Activated T-cell treated with anti-CD3 and anti-CD28 coated beads for 4 hours (primary cell): ENCODE measurements at regions not wholly inside any gene's neighbourhood (a gene's known extent, or its start where the extent isn't known, plus 50 kb on each side); places are given as distances from the start of the nearest gene placed in this dataset.
"Not testable (repeated sequence)": the region's sequence is repeated elsewhere in the genome, so short reads cannot be mapped to it uniquely, and the experiment has no call there.

ENCODE experiments used
- DNase-seq: peaks from one replicate; pipeline ENCODE4 v3.0.0-alpha.2; 2020

DNA sequence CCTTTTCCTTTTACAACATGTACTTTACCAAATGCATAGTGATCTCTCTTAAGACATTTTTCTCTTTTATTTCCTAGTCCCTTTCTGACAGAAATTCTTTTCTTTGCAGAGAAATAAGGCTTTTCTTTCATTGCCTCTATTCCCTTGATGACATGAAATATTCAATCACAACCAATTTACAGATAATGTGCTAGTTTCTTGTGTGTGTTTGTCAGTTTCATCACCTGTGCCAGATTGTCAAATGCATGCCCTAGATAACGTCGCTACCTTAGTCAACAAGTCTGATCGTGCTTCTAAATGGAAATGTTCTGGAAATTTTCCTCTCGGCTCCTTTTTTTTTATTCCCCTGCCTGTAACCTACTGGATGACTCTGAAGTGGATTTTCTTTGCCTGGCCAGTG lies 478.1 kb downstream of the KLF5 start:
- DNase-seq = no peak

DNA sequence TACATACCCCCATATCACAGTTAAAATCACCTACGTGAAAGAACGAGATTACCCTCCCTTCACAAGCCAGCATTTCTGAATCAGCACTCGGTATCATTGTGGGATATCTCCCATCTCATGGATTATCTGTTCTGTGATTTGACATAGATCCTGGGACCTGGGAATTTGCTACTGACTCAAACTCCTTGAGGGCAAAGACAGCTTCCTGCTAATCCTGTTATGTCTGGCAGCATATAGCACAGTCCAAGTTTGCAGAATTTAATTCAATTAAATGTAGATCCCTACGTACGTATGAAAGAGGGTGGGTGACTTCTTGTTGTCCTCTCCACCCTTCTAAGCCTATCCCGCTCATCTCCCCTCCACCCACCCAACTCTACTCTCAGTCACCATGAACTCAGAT lies 476.5 kb downstream of the KLF5 start:
- DNase-seq = no peak

GRCh38 chr13:73532987-73533510 lies 474.2 kb downstream of the KLF5 start:
- no peak for DNase-seq

GRCh38 chr13:73532582-73532981 lies 473.8 kb downstream of the KLF5 start:
- DNase-seq = no peak

DNA sequence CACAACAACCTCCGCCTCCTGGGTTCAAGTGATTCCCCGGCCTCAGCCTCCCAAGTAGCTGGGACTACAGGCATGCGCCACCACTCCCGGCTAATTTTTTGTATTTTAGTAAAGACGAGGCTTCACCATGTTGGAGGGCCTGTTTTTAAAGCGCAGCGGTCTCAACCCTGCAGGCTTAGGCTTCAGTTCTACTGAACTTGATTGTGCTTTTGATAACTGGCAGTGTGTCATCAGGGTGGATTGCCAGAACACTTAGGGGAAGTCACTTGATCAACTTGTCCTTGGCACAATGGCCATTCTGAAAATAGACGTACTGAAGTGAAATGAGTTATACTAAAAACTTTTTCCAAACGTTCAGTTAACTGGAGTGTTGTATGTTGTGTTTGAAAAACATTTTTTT lies 472.2 kb downstream of the KLF5 start:
- no peak for DNase-seq

DNA sequence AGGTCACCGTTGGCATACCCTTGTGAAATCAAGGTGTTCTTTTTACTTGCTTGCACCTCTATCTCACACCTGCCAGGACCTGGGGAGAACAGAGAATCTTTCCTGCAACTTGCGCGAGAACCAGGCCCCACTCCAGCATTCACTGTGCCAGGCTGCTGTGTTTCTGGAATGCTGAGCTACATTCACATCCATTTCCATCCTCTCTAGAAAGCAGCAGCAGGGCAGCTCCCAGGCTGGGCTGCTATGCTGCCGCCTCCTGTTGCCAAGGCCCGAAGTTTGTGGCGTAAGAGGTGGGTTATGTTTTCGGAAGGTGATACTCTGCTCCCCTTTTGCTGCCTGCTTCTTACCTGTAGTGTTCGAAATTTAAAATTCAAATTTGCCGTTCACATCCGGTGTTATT lies 464.1 kb downstream of the KLF5 start:
- no peak for DNase-seq

DNA sequence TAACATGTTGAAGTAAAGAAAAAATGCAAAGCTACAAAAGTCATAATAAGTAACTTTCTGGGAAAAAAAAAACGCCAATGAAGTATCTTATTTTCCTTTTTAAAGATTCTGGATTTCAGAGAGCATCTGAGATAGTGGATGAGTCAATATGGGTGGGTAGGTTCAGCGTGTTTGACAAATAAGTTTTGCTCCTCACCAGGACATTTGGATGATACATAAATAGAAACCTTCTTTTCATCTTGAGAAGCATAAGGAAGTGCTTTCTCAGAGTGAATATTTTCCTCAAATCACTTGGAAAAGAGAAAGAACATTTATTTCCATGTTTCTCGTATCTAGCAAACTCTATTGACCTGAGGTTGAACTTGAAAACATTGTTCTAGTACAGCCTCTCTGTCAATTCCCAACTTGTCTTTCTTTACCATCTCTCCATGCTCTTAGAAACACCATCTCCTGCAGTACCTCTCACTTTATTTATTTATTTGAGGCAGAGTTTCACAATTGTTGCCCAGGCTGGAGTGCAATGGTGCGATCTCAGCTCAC lies 463.2 kb downstream of the KLF5 start:
- no peak for DNase-seq

DNA sequence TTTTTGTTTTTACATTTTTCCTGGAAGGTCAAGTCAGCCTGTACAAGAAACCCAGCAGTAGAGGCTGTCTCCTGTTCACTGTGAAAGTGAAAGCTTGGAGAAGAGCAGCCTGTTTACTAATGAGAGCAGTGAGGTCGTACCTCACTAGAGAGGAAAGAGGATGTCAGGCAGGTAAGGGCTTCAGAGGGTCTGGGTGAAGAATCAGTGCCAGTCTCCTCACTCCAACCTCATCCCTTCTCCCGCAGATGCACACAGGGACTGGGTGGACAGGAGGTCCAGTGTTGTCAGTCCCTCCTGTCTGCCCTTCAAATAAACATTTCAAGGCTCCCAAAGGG lies 462.5 kb downstream of the KLF5 start:
- DNase-seq = no peak

DNA sequence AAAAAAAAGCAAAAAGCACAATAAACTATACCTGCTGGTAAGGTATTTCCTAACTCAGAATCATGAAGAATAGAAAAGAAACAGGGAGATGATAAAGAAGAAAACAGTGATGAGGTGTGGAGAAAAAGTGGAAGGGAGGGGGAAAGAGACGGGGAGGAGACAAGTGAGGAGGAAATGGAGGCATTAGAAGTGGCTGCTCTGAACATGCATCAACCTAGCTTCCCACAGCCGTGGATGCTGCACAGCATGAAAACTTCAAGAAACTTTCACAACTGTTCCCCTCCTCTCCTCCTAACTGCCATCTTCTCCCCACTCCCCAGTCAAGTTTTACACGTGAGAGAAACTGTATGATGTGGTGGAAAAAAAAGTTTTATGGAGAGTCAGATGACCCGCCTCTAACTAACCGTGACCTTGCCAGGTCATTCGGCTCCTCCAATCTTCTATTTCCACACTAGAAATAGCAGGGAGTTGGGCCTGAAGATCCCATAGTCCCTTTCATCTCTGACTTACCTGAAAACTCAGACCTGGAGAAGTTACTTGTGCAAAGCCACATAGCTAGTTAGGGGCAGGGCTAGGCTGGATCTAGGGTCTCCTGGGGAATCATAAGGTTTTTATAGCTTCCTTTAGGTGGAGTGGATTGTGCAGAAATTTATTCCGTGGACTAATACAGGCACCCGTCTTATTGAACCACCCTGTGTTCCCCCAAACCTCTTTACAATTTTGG lies 461.9 kb downstream of the KLF5 start:
- DNase-seq = no peak

- not testable (repeated sequence) for DNase-seq
Observed at GRCh38 chr13:73520135-73520534, 461.3 kb downstream of the KLF5 start.

- no peak for DNase-seq
Observed at GRCh38 chr13:73519396-73520116, 460.8 kb downstream of the KLF5 start.

- DNase-seq = no peak
Observed at GRCh38 chr13:73517766-73518165, 459.0 kb downstream of the KLF5 start.

DNA sequence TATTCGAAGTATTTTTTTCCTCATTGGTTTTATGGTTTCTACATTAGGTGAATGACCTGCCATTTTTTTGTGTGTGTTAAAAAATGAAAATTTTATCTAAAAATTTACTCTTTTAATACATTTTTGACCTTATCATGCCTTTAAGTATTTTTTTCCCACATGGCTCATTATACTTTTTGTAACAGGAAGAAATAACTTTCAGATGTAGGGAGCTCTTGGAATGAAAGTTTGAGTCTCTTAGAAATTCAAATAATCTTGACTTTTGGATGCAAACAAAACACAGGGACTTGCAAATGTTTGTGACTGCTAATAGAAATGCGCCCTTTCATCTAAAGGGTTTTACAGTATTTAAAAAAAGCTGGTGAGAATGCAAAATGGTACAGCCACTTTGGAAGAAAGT lies 457.9 kb downstream of the KLF5 start:
- no peak for DNase-seq

GRCh38 chr13:73514208-73514607 lies 455.4 kb downstream of the KLF5 start:
- no peak for DNase-seq

- no peak for DNase-seq
Observed at GRCh38 chr13:73513751-73514150, 454.9 kb downstream of the KLF5 start.

DNA sequence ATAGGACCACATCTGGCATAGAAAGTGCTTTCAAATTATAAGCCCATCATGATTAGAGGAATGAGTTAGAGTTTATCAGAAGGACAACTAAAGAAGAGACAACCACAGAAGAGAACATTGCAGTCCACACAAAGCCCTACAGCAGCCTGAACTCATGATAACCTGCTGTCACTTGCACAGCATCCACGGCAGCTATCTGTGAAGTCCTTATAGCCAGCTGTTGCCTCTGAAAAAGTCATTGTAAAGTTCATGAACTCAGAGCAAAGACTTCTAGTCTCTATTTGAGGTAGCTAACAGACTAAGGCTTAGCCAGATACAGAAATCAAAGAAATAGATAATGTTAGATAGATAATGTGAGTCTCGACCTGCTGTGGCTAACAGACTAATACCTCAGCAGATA lies 450.0 kb downstream of the KLF5 start:
- DNase-seq = no peak

DNA sequence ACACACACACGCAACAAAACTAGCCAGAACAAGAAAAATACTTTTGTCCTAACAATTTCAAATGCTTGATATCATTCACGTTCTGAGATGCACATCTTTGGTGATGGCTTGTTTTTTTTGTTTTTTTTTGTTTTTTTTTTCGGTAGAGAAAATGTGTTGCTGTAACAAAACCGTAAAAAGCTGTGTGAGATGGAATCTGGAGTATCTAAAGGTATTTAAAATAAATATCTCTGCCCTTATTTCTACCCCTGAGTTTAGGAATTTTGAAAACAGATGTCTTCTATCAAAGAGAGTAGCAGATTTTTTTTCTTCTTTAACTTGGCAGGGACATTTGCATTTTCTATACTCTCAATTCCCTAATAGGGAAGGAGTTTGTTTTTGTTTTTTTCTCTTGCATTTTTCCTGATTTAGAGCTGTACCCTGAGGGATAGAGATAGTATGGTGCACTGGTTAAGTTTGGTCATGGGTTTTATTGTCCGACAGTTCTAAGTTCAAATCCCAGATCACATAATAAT lies 446.6 kb downstream of the KLF5 start:
- no peak for DNase-seq

DNA sequence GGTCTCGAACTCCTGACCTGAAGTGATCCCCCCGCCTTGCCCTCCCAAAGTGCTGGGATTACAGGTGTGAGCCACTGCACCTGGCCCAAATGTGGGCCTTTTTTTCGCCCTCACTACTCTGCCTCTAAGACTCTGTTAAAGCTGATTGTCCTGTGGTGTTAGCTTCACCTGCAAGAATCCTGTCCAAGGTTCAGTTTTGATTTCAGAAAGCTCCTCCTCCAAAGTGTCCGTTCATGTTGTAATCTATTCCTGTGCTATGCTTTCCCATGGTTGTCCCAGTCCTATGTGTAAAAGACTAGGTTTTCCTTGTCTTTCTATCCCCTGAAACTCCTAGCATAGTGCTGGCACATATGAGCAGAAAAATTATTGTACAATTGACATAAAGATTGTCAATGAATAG lies 440.9 kb downstream of the KLF5 start:
- DNase-seq = no peak

DNA sequence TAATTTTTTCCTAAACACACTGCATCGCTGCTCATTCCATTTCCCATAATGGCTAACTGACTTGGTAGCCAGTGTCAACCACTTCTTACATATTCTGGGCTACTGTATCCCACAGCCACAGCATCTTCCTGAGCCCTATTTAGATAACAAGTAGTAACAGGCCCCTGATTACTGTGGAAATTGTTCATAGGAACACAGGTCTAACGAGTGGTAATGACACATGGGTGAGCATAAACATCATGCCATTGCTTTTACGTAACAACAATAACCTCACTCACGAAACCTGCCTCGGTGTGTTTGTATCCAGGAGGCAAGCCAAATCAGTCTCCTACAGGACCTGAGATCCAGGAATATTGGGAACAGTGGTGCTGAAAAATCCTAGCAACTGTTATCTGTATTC lies 438.6 kb downstream of the KLF5 start:
- no peak for DNase-seq

GRCh38 chr13:73496711-73497110 lies 437.9 kb downstream of the KLF5 start:
- no peak for DNase-seq

GRCh38 chr13:73492811-73493210 lies 434.0 kb downstream of the KLF5 start:
- no peak for DNase-seq

GRCh38 chr13:73482556-73482955 lies 423.8 kb downstream of the KLF5 start:
- no peak for DNase-seq

- DNase-seq = no peak
Observed at GRCh38 chr13:73481886-73482445, 423.2 kb downstream of the KLF5 start.
